ENCODE measurements at regions not wholly inside any gene's neighbourhood (a gene's known extent, or its start where the extent isn't known, plus 50 kb on each side); places are given as distances from the start of the nearest gene placed in this dataset.

DNA sequence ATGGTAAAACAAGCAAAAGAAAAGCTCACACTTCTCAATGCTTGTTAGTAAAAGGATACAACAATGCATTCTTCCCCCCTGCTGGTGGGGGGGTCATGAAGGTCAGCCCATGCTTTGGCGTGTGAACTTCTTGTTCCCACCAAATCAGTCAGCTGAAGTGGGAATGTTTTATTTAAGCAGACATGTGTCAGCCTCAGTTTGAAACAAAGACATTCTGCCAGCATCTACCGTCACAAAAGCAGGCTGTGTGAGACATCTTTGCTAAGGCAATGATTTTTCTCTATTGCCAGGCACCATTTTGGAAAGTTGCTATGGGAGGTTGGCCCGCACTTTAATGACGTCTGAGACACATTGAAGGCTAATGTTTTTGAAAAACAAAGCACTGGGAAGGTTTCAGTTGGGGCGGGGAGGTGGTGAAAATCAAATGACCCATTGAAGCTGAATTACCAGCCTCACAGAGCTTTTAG lies 206.6 kb downstream of the TLE3 start:
- no peak overlapping the region for H3K4me3 ChIP-seq (ENCODE audit: low read depth, low read length)
- no peak for DNase-seq (ENCODE audit: low read depth)
- TF ChIP-seq CTCF (IDR thresholded peaks at IDR 0.05; ENCODE audit: insufficient read depth, low read depth, low read length, missing control alignments), result no peak

DNA sequence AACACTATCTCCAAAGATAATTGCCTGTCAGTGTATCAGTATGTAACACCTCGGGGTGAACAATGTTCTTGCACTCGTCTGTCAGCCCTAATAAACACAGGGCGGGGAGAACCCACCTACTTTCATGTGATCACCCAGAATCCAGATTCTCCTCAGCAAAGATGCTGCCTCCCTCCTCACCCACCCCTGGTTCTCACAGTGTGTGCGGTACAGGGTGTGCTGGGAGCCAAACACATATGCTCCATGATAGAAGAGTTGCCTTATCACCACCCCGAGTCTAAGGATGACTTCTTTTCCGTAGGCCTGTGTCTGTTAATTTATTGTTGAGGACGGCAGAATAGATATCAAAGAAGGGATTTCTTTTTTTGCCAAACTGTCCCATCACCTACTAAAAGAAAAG lies 206.1 kb downstream of the TLE3 start:
- DNase-seq (ENCODE audit: low read depth), result no peak
- TF ChIP-seq CTCF (IDR thresholded peaks at IDR 0.05; ENCODE audit: insufficient read depth, low read depth, low read length, missing control alignments), result no peak
- H3K4me3 ChIP-seq (ENCODE audit: low read depth, low read length), result no peak overlapping the region

GRCh38 chr15:69892351-69892750 lies 205.4 kb downstream of the TLE3 start:
- no peak for TF ChIP-seq CTCF (IDR thresholded peaks at IDR 0.05; ENCODE audit: insufficient read depth, low read depth, low read length, missing control alignments)
- H3K4me3 ChIP-seq (ENCODE audit: low read depth, low read length), result no peak overlapping the region
- no peak for DNase-seq (ENCODE audit: low read depth)

GRCh38 chr15:69893086-69893485 lies 204.6 kb downstream of the TLE3 start:
- H3K4me3 ChIP-seq (ENCODE audit: low read depth, low read length), result no peak overlapping the region
- no peak for TF ChIP-seq CTCF (IDR thresholded peaks at IDR 0.05; ENCODE audit: insufficient read depth, low read depth, low read length, missing control alignments)
- DNase-seq (ENCODE audit: low read depth), result no peak

- no peak for TF ChIP-seq CTCF (IDR thresholded peaks at IDR 0.05; ENCODE audit: insufficient read depth, low read depth, low read length, missing control alignments)
- no peak overlapping the region for H3K4me3 ChIP-seq (ENCODE audit: low read depth, low read length)
- no peak for DNase-seq (ENCODE audit: low read depth)
Measured at GRCh38 chr15:69893863-69894262, 203.9 kb downstream of the TLE3 start.

- no peak for TF ChIP-seq CTCF (IDR thresholded peaks at IDR 0.05; ENCODE audit: insufficient read depth, low read depth, low read length, missing control alignments)
- no peak overlapping the region for H3K4me3 ChIP-seq (ENCODE audit: low read depth, low read length)
- no peak for DNase-seq (ENCODE audit: low read depth)
Measured at GRCh38 chr15:69895202-69895601, 202.5 kb downstream of the TLE3 start.

DNA sequence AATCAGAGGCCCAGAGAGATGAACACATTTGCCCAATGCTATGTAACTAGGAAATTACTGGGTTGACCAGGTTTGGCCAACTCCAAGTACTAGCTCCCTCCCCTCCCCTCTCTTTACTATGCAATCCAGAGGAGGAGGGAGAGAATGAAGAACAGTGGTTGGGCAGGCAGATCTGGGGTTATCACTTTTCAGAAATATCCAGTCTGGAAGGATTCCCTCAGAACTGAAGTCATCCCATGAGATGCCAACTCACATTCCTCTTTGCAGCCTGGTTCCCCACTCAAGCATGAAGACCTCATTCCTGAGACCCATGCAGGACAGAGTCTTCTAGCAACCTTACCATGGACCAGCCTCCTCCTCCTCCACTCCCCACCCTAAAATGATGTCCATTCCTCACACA lies 201.1 kb downstream of the TLE3 start:
- no peak overlapping the region for H3K4me3 ChIP-seq (ENCODE audit: low read depth, low read length)
- no peak for TF ChIP-seq CTCF (IDR thresholded peaks at IDR 0.05; ENCODE audit: insufficient read depth, low read depth, low read length, missing control alignments)
- DNase-seq (ENCODE audit: low read depth), result no peak

All from GM12865 (cell line).